Neural cell (in vitro differentiated cells): ENCODE measurements at regions not wholly inside any gene's neighbourhood (a gene's known extent, or its start where the extent isn't known, plus 50 kb on each side); places are given as distances from the start of the nearest gene placed in this dataset.

ENCODE experiments used
- H2AFZ ChIP-seq: fragments of 200-600, 300-800 bp; sonication (generic), shearing (Covaris generic); 2 replicates; pipeline ENCODE4 v1.6.0; 2014; ENCODE audit warnings: low read depth, mild to moderate bottlenecking, antibody characterized with exemption, low read length, moderate library complexity
- H3F3A ChIP-seq: fragments of 200-600 bp; shearing (Covaris generic); 2 replicates; pipeline ENCODE4 v1.6.1; 2016; ENCODE audit warnings: mild to moderate bottlenecking, moderate library complexity, mixed read lengths, antibody characterized with exemption, low read length; ENCODE audit not compliant: insufficient read depth, poor library complexity, severe bottlenecking
- H3K27ac ChIP-seq: fragments of 200-600, 300-800 bp; sonication (generic), shearing (Covaris generic); 2 replicates; pipeline ENCODE4 v1.5.1; 2014; ENCODE audit warnings: mild to moderate bottlenecking, low read length, moderate library complexity
- H3K27me3 ChIP-seq: fragments of 300-800, 200-600 bp; sonication (generic), shearing (Covaris generic); 2 replicates; pipeline ENCODE4 v1.6.0; 2014; ENCODE audit warnings: mild to moderate bottlenecking, low read depth, low read length, moderate library complexity; ENCODE audit not compliant: insufficient read depth
- H3K36me3 ChIP-seq: fragments of 300-800, 200-600 bp; sonication (generic), shearing (Covaris generic); 2 replicates; pipeline ENCODE4 v1.5.1; 2014; ENCODE audit warnings: mild to moderate bottlenecking, antibody characterized with exemption, low read length, moderate library complexity; ENCODE audit not compliant: insufficient read depth
- H3K4me2 ChIP-seq: fragments of 300-800, 200-600 bp; sonication (generic), shearing (Covaris generic); 2 replicates; pipeline ENCODE4 v1.6.0; 2014; ENCODE audit warnings: mild to moderate bottlenecking, low read length
- H3K4me3 ChIP-seq: fragments of 300-800, 200-600 bp; sonication (generic), shearing (Covaris generic); 2 replicates; pipeline ENCODE4 v1.5.1; 2014; ENCODE audit warnings: mild to moderate bottlenecking, low read length, moderate library complexity
- H3K79me2 ChIP-seq: fragments of 200-600 bp; shearing (Covaris generic); replicated peaks from 2 replicates; pipeline ENCODE4 v1.6.0; 2014; ENCODE audit warnings: mild to moderate bottlenecking, low read length, moderate library complexity; ENCODE audit not compliant: insufficient read depth
- H3K9ac ChIP-seq: fragments of 300-800, 200-600 bp; sonication (generic), shearing (Covaris generic); 2 replicates; pipeline ENCODE4 v1.6.1; 2016; ENCODE audit warnings: mild to moderate bottlenecking, low read length, mixed read lengths
- H3K9me2 ChIP-seq: fragments of 200-600 bp; shearing (Covaris generic); 2 replicates; pipeline ENCODE4 v1.6.1; 2016; ENCODE audit warnings: mild to moderate bottlenecking, low read length, mixed read lengths; ENCODE audit not compliant: insufficient read depth
- H3K9me3 ChIP-seq: fragments of 200-600, 300-800 bp; sonication (generic), shearing (Covaris generic); 2 replicates; pipeline ENCODE4 v1.6.1; 2016; ENCODE audit warnings: mild to moderate bottlenecking, mixed run types, low read length, moderate library complexity, mixed read lengths
- H4K20me1 ChIP-seq: fragments of 200-600 bp; shearing (Covaris generic); 2 replicates; pipeline ENCODE4 v1.6.1; 2016; ENCODE audit warnings: mild to moderate bottlenecking, mixed run types; ENCODE audit not compliant: insufficient read depth
- CTCF ChIP-seq: fragments of 450-650 bp; IDR thresholded peaks from 2 replicates; pipeline ENCODE4 v1.5.1; 2014; ENCODE audit warnings: antibody characterized with exemption, mild to moderate bottlenecking, moderate library complexity; ENCODE audit not compliant: poor library complexity, severe bottlenecking
- EP300 ChIP-seq: fragments of 450-650 bp; conservative IDR thresholded peaks from 2 replicates; pipeline ENCODE4 v1.6.1; 2014; ENCODE audit warnings: antibody characterized with exemption, mild to moderate bottlenecking, moderate library complexity; ENCODE audit not compliant: poor library complexity, severe bottlenecking
- EZH2 ChIP-seq: fragments of 200-600, 300-800 bp; shearing (Covaris generic), sonication (generic); IDR thresholded peaks from 2 replicates; pipeline ENCODE4 v1.6.1; 2014; ENCODE audit warnings: antibody characterized with exemption, low read length, borderline replicate concordance, mild to moderate bottlenecking; ENCODE audit not compliant: insufficient read depth, poor library complexity, severe bottlenecking
- MXI1 ChIP-seq: fragments of 450-650 bp; conservative IDR thresholded peaks from 2 replicates; pipeline ENCODE4 v1.6.1; 2014; ENCODE audit warnings: antibody characterized with exemption, mild to moderate bottlenecking; ENCODE audit not compliant: poor library complexity, severe bottlenecking
- POLR2AphosphoS5 ChIP-seq: IDR thresholded peaks from 2 replicates; pipeline ENCODE4 v1.6.1; 2012
- RAD21 ChIP-seq: fragments of 450-650 bp; conservative IDR thresholded peaks from 2 replicates; pipeline ENCODE4 v1.6.1; 2014; ENCODE audit warnings: antibody characterized with exemption, mild to moderate bottlenecking, moderate library complexity
- SMC3 ChIP-seq: fragments of 450-650 bp; conservative IDR thresholded peaks from 2 replicates; pipeline ENCODE4 v1.6.1; 2014; ENCODE audit warnings: antibody characterized with exemption, mild to moderate bottlenecking, moderate library complexity; ENCODE audit not compliant: poor library complexity
- TAF1 ChIP-seq: IDR thresholded peaks from 2 replicates; pipeline ENCODE4 v1.6.1; 2012; ENCODE audit warnings: low read depth
- TF ChIP-seq, protein P1 (sequence below): IDR thresholded peaks from 2 replicates; pipeline ENCODE4 v1.6.1; 2012; ENCODE audit warnings: borderline replicate concordance

GRCh38 chr3:80063535-80063934, 295.7 kb upstream of the ROBO1 start:
- Histone ChIP-seq H3K9me3 (no peaks in the 10 kb centered on the region), H3K36me3 (no peaks in the 10 kb centered on the region), H3K79me2 (no peaks in the 10 kb centered on the region), H3F3A (no peaks in the 10 kb centered on the region), H3K9me2 (no peaks in the 10 kb centered on the region), H3K4me3 (no peak overlapping the region), H3K9ac (no peak overlapping the region), H3K27ac (no peak overlapping the region), H2AFZ (no peak overlapping the region), H4K20me1 (no peaks in the 10 kb centered on the region), H3K27me3 (no peaks in the 10 kb centered on the region), H3K4me2 (no peak overlapping the region)
- no peak for TF ChIP-seq EP300
- TF ChIP-seq CTCF: no peak
- no peak for TF ChIP-seq RAD21
- TF ChIP-seq EZH2: no peak
- TF ChIP-seq, protein P1, sequence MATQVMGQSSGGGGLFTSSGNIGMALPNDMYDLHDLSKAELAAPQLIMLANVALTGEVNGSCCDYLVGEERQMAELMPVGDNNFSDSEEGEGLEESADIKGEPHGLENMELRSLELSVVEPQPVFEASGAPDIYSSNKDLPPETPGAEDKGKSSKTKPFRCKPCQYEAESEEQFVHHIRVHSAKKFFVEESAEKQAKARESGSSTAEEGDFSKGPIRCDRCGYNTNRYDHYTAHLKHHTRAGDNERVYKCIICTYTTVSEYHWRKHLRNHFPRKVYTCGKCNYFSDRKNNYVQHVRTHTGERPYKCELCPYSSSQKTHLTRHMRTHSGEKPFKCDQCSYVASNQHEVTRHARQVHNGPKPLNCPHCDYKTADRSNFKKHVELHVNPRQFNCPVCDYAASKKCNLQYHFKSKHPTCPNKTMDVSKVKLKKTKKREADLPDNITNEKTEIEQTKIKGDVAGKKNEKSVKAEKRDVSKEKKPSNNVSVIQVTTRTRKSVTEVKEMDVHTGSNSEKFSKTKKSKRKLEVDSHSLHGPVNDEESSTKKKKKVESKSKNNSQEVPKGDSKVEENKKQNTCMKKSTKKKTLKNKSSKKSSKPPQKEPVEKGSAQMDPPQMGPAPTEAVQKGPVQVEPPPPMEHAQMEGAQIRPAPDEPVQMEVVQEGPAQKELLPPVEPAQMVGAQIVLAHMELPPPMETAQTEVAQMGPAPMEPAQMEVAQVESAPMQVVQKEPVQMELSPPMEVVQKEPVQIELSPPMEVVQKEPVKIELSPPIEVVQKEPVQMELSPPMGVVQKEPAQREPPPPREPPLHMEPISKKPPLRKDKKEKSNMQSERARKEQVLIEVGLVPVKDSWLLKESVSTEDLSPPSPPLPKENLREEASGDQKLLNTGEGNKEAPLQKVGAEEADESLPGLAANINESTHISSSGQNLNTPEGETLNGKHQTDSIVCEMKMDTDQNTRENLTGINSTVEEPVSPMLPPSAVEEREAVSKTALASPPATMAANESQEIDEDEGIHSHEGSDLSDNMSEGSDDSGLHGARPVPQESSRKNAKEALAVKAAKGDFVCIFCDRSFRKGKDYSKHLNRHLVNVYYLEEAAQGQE: no peak
- no peak for TF ChIP-seq SMC3
- TF ChIP-seq POLR2AphosphoS5: no peak
- no peak for TF ChIP-seq TAF1
- TF ChIP-seq MXI1: no peak

- H3K4me2 ChIP-seq: no peak overlapping the region
- no peaks in the 10 kb centered on the region for H3K9me2 ChIP-seq
- H3K9me3 ChIP-seq: no peaks in the 10 kb centered on the region
- H3K27me3 ChIP-seq: no peaks in the 10 kb centered on the region
- H4K20me1 ChIP-seq: no peaks in the 10 kb centered on the region
- no peaks in the 10 kb centered on the region for H3K36me3 ChIP-seq
- H2AFZ ChIP-seq: no peak overlapping the region
- H3K79me2 ChIP-seq: no peaks in the 10 kb centered on the region
- no peak overlapping the region for H3K4me3 ChIP-seq
- H3F3A ChIP-seq: no peaks in the 10 kb centered on the region
- H3K9ac ChIP-seq: no peak overlapping the region
- no peak overlapping the region for H3K27ac ChIP-seq
- TF ChIP-seq MXI1: no peak
- no peak for TF ChIP-seq RAD21
- TF ChIP-seq EZH2: no peak
- TF ChIP-seq EP300: no peak
- no peak for TF ChIP-seq CTCF
- no peak for TF ChIP-seq POLR2AphosphoS5
Observed at GRCh38 chr3:80060664-80061063, 292.9 kb upstream of the ROBO1 start.
